RPMI8226 (cell line): ENCODE measurements at regions not wholly inside any gene's neighbourhood (a gene's known extent, or its start where the extent isn't known, plus 50 kb on each side); places are given as distances from the start of the nearest gene placed in this dataset.
"Not testable (repeated sequence)": the region's sequence is repeated elsewhere in the genome, so short reads cannot be mapped to it uniquely, and the experiment has no call there.

ENCODE experiments used
- DNase-seq: peaks from one replicate; pipeline ENCODE4 v3.0.0-alpha.2; 2015

DNA sequence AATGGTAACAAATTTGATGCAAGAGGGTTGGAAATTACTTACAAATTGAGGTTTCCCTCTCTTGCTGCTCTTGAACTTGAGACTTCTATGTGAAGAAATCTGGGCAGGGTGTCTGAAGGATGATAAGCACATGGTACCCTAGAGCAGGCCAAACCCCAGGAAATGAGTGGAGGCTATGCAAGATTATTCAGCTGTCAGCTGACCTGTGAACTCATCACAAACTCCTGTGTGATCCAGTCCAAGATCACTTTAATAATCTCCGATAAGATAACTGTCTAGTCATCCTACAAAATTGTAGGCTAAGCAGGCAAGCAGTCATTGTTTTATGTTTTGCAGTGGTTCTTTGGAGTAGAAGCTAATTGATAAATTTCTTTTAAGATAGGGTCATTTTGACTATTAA lies 213.1 kb downstream of the BTBD3 start:
- DNase-seq: no peak

DNA sequence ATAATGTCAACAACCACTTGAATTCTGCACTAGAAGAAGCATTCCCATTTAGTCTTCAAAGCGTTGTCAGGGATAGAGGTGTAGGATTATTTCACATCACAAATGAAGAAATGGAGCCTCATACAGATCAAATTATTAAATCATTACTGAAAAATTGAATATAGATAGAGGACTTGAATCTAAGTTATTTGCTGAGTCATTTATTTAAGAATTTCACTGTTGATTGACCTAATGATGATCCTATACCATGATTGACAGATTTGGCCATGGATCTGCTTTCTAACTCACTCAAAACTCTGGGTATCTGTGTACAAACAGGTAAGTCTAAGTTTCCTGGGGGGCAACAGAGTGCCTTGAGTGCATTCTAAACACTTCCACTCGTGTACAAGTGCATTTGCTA lies 215.9 kb downstream of the BTBD3 start:
- DNase-seq: no peak

DNA sequence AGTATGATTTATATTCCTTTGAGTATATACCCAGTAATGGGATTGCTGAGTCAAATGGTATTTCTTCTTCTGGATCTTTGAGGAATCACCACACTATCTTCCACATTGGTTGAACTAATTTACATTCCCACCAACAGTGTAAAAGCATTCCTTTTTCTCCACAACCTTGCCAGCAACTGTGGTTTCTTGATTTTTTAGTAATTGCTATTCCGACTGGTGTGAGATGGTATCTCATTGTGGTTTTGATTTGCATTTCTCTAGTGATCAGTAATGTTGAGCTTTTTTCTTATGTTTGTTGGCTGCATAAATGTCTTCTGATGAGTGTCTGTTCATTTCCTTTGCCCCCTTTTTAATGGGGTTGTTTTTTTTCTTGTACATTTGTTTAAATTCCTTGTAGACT lies 228.3 kb downstream of the BTBD3 start:
- not testable (repeated sequence) for DNase-seq

DNA sequence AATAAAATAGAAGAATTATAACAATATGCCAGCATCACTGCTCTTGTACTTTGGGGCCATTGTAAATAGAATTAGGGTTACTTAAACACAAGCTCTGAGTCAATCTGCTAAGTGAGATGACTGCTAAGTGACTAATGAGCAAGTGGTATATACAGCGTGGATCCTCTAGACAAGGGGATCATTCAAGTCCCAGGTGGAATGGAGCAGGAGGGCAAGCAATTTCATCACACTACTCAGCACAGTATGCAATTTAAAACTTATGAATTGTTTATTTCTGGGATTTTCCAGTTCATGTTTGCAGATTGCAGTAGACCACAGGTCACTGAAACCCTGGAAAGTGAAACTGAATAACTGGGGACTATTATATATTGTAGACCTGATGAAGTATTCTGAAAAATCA lies 235.3 kb downstream of the BTBD3 start:
- DNase-seq: no peak

DNA sequence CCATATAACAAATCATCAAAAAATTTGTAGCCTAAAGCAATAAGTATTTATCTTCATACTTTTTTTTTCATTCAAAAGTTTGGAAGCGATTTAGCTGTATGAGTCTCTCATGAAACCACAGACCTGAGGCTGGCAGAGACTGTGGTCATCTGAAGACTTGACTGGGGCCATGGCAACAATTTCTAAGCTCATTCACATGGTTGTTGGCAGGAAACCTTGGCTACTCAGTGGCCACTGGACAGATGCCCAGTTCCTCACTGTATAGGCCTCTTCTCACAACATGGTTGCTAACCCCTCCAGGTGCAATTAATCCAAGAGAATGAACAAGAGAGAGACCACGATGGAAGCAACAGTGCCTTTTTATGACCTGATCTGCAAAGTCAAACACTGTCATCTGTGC lies 235.9 kb downstream of the BTBD3 start:
- peak; percentile 35 for DNase-seq

DNA sequence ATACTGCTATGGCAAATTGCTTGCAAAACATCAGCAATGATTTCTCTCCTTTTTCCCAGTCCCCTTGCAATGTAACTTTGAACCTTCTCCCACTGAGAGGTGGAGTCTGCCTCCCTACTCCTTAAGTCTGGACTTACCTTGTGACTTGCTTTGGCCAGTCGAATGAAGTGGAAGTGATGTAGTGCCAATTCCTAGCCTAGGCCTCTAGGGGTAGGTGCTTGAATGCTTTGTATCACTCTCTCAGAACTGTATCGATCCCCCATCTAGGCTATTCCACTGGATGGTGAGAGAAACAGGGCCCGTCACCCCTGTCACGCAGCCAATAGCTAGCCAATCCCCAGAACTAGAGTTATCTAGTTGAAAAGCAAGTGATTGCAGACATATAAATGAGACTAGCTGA lies 238.6 kb downstream of the BTBD3 start:
- no peak for DNase-seq

DNA sequence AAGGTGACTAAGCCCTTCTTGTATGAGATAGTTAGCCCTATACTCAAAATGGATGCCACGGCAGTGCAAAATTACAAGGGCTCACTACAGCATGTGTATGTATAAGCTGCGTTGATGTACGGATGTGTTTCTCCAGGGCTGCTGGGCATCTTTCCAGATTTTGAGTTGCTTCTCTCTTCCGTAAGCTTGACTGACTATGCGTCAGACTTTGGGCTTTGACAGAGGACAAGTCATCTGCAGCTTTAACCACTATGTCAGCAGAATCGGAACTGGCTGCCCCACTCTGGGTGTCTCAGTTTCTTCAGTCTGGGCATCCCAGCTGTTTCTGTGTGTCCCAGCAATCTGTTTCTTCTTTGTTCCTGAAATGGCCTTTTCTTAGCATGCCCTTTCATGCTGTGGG lies 241.6 kb downstream of the BTBD3 start:
- peak; percentile 64 for DNase-seq

DNA sequence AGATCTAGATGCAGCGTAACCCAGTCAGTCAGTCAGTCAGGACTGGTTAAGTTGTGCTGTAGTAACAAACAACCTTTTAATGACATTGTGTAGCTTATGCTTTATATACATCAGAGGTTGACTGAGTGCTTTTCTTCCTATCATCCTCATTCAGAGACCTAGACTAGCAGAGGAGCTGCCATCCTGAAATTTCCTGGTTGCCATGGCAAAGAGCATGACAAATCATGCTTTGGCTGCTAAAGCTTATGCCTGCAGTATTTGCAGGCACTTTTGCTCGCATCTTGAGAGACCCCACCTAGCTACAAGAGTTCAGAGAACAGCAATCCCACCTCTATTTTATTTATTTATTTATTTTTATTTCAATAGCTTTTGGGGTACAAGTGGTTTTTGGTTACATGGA lies 244.0 kb downstream of the BTBD3 start:
- no peak for DNase-seq

DNA sequence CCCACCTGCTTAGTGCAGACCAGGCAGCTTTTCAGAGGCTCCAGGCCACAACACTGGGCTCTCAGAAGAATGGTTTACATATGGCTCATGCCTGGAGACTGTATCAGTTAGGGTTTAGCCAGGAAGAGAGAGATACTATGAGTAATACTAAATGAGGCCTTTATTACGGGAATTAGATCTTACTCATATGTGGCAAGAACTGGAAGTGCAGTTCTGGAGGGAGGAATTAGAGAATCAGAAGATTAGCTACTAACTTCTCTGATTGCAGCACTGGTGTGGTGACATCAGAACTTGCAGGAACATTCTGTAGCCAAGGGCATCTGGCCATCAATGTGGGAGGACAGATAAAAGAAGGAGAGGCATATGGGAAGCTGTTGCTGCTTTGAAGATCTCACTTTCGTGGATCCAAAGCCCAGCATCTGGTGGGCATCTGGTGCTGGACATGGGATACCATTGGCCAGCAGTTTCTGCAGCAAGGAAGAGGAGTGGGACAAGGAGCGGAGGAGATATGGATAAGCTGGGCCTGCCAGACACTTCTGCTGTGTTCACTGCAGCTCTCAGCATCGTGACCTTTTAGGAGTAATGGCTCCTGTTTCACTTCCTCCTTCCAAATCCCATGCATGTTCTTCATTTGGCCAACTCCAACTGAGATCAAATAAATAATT lies 248.5 kb downstream of the BTBD3 start:
- peak; percentile 30 for DNase-seq

DNA sequence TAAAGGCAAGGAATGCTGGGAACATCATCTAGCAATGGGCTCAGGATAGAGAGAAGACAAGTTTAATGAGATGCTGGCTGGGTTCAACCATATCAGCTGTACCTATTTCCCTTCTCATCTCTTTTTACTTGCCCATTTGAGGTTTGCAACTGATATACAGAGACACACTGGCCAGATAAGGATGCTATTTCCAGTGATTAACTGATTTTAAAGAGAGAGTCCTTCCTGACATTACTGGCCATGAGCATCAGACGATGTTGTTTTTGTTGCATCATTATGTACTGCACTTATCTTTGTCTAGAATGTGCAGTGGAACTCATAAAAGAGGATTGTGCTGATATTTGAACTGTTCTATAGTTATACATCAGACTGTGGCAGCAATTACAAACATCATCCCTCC lies 252.7 kb downstream of the BTBD3 start:
- DNase-seq: no peak

DNA sequence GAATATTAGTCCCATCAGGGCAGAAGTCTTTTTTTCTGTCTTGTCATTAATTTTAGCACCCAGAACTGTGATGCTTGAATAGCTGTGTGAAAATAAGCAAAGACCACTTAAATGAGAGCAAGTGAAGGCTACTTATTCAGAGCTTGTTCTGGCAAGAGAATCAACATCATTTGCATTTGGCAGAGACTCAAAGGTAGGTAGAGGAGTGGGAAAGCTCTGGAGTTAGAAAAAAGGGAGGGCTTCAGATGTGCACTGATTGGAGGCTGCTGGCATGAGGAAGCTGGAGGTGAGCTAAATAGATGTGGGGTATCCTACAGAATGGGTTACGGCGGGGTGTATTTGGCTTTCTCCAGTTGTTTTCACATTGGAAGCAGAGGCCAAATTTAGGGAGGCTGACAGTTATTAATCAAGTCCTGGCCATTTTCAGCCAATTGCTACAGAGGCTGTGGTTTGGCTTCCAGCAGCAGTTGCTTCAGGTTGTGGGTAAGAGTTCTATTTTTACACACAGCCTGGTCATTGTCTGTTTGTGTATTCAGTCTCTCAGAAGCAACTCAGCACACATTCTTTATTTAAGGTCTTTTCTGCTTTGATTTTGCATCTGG lies 254.3 kb downstream of the BTBD3 start:
- peak; percentile 54 for DNase-seq

DNA sequence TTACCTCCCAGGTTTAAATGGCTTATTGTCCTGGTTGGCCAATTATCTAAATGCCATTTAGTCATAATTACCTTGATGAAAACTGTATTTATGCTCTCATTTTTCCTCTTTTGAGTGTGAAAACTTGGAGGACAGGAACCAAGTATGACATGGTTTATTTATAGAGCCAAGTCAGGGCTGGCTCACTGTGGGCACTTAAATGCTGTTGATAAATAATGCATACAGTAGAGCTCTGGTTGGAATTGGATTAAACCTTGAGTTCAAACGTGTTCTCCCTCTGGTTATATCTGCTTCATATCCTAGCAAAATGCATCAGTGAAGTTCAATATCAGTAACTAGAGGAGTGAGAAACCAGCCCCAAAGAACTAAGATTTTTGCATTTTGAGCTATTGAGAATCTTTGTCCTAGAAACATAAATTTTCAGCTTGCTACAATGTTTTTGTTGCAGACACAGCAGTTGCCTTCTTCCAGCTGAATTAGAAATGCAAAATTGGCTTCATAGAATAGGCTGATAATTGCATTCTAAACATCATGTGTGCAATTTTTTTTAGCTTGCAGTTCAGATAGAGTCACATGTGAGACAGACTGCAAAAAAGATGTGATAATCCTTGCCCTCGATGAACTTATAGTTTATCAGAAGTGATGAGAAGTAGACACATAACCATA lies 255.8 kb downstream of the BTBD3 start:
- DNase-seq: no peak

DNA sequence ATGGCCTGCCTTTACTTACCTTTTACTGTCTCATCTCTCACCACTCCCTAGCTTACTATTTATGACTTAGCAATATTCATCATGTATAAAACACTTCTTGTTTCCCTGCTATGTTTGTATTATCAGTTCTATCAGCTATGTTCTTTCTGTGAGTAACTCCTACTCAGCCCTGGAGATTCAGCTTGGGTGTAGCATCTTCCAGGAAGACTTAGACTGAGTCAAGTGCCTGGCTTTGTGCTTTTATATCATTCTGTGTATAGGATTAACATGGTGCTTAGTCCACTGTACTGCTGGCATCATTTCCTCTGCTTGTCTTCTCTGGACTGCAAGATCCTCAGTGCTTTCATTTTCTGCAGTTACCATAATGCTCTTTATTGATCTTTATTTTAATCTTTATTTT lies 257.8 kb downstream of the BTBD3 start:
- DNase-seq: no peak

DNA sequence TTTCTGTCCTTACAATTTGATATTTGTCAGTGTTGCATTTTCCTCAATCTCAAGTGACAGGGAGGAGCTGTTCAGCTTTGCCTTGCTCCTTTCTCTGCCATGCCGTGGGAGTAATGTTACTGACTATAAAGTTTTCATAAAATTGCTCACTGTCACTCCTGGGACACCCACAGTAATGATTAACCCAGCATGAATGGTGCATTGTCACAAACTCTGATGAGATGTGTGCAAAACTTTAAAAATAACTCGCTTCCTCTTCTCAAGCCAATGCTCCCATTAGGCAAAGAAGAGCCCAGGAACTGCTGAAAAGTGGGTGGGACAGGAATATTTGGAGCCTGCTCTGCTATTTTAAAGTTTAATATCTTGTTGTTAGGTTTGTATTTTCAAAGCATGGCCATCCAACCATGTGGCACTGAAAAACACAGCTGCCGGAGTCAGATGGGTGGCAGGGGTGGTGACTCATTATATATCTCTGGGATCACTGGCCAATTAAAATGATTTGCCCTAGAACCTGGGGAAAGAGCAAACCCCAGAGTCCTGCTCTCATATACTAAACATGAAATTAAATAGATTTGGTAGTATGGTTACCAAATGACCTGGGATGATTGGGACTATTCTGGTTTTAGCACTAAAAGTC lies 260.1 kb downstream of the BTBD3 start:
- DNase-seq: no peak

DNA sequence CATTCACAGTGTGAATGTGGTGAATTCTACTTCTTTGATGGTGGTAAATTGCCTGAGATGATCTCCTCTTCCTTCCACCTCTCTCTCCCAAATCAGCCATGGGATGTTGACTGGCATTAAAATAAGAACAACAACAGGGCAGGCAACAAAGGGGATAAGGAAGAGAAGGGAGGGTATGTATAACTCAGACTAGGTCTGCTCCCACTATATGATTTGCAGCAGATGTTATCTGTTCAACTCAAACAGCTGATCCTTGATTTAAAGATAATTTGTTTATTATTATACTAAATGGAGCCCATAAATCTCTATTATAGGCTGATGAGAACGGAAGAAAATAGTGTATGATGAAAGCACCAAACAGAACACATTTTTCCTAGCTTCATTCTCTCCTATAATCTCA lies 262.0 kb downstream of the BTBD3 start:
- no peak for DNase-seq

DNA sequence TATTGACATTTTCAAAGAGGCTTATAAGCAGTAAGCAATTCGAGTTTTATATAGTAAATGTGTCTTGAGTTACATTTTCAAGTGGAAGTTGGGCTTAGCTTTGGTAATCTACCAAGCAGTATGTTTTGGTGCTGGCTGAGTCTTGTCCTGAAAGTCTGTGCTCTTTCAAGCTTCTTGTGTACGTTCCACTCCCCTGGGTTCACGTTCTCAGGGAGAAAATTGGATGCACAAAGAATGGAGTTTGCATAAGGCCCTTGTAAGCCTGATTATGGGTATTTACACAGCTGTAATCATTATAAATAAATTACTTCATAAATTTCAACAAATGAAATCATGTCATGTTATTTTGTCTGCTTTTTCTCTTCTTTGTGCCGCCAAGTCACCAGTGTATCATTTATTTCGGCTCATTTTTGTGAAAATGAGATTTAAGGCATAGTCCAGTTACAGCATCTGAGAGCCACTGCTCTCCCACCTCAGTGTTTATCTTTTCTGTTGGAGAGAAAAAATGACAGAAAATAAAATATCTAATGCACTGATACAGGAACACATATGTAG lies 262.5 kb downstream of the BTBD3 start:
- DNase-seq: no peak

DNA sequence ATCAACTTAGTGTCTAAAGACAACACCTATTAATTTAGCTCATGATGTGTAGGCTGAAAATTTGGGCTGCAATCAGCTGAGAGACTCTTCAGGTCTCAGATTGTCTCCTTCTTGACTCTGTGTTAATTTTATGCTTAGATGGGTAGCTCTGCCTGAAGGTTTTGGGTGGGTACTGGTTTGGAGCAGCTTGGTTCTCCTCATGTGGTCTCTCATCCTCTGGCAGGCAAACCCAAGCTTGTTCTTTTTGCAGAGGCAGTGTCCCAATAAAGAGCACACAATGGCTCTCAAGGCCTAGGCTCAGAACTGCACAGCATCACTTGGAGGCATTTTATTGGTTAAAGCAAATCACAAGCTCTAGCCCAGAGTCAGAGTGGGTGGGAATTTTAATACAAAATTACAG lies 280.6 kb downstream of the BTBD3 start:
- no peak for DNase-seq

DNA sequence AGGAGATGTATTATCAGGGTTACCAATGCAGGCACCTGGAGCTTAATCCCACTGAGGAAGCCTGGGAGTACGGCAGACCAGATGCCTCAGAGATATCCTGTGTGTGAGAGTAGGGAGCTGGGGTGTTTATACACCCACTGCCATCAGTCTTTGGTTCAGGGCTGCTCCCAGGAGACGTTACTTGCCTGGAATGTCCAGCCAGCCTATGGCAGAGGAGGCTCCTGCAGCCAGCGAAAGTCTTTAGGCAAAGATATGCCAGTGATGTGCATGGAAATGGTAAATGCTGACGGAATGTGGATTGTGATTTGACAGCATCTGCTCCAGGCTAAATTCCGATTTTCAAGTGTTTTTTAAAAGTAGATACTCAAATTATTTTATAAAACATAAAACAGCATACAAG lies 282.0 kb downstream of the BTBD3 start:
- no peak for DNase-seq

DNA sequence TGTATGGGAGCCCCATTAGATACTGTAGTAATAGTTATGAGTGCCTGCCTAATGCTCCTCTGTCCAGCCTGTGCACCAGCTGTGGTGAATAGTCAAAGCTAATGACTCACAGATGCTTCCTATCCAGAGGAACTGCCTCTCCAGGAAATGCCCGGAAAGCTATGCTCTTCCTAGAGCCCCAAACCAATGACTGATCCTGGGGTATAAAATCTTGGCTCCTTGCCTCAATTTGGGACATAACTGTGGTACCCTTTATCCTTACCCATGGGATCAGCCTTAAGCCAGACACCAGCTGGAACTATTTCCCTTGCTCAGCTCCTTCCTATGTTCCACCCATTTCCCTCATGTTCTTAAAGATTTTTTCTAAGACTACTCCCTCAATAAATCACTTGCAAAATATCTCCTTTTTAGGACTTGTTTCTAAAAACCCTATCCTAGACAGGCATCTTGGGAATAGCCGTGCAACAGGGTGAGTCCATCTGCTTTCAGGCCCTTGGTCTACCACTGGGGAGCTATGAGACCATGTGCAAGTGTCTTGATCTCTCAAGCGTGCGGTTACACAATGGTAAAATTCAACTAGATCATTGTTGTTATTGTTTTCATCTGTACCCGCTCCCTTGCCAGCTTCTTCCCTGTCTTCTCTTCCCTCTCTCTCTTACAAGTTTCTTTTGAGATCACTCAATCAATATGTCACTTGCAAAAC lies 283.7 kb downstream of the BTBD3 start:
- no peak for DNase-seq

DNA sequence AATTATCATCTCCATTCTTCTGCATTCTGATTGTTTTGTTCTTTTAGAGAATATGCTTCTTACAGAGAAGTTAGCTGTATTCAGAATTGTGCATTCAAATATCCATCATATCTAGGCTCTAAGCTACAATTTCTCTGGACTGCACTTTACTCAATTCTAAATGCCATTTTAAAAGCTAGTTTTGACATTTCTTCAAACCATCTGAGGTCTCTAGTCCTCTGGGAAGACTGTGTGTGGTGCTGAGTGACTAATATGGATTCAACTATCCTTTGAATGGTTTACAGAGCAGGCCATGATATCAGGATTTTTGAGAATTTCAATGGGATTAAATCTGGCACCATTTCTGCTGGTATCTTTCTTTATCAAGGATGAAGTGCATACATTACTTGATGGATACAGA lies 285.7 kb downstream of the BTBD3 start:
- no peak for DNase-seq

DNA sequence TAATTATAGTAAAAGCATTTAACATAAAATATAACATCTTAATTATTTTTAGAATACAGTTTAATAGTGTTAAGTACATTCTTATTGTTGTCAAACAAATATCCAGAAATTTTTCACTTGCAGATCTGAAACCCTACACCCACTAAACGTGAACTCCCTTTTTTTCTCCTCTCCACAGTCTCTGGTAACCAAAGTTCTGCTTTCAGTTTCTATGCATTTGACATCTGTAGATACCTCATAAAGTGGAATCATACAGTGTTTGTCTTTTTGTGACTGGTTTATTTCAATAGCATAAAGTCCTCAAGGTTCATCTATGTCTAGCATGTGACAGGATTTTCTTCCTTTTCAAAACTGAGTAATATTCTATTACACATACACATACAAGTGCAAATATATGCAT lies 286.3 kb downstream of the BTBD3 start:
- peak; percentile 16 for DNase-seq

DNA sequence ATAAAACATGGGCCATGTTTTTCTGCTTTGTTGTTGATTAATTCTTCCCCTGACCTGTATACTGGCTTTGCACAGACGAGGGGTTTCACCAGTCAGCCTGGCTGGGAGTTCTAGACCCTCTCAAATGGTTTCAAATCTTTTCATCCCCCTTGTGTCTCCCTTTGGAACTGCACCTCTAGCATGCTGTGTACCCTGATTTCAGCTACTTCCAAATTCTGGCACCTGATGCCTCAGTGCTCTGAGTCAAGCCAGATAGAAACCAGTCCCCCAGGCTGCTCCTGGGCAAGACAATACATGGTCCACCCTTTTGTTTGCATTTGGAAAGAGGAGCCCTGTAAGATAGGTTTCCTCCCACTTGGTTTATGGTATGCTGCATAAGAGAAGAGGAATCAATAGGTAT lies 290.2 kb downstream of the BTBD3 start:
- DNase-seq: peak; percentile 43

DNA sequence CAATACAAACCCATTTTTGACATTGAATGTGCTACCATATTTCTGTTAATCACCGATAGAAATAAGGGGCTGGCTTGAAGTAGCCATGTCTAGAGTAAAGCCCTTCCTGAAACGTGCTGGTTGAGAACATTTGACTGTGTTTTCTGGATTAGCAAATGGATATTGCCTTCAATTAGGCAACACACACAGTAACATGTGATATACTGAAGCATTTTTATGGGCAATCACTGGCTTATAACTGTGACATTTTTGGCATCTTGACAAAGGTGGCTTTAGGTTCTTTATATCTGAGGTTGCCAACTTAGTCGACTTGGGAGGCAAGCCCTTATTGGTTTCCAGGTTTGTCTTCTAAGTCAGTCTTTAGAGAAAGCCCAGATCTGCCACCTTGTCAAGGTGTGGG lies 292.9 kb downstream of the BTBD3 start:
- DNase-seq: no peak
